GM18507 (cell line): ENCODE measurements at regions not wholly inside any gene's neighbourhood (a gene's known extent, or its start where the extent isn't known, plus 50 kb on each side); places are given as distances from the start of the nearest gene placed in this dataset.

ENCODE experiments used
- DNase-seq: peaks from one replicate; pipeline ENCODE4 v3.0.0; 2011; ENCODE audit warnings: low read depth; ENCODE audit not compliant: insufficient read length; ENCODE audit errors: extremely low spot score
- FAIRE-seq: peaks from 2 replicates; lab custom pipeline; 2011; peaks lifted over from hg19 to GRCh38; lab: Jason Lieb, UNC

- no peak for FAIRE-seq
- DNase-seq, result no peak
Measured at GRCh38 chr16:51039638-51040331, 111.3 kb downstream of the SALL1 start.

- FAIRE-seq, result no peak
- DNase-seq, result no peak
Measured at GRCh38 chr16:51035711-51036110, 115.4 kb downstream of the SALL1 start.

GRCh38 chr16:51035110-51035498, 116.0 kb downstream of the SALL1 start:
- DNase-seq (no peak), FAIRE-seq (no peak)

GRCh38 chr16:51034481-51035109, 116.5 kb downstream of the SALL1 start:
- FAIRE-seq (no peak), DNase-seq (no peak)

- FAIRE-seq, result no peak
- DNase-seq, result no peak
Measured at GRCh38 chr16:51031598-51031997, 119.5 kb downstream of the SALL1 start.

GRCh38 chr16:51030516-51030915, 120.6 kb downstream of the SALL1 start:
- no peak for DNase-seq
- no peak for FAIRE-seq

- DNase-seq (no peak), FAIRE-seq (no peak)
Measured at GRCh38 chr16:51025588-51026290, 125.3 kb downstream of the SALL1 start.

- DNase-seq (no peak), FAIRE-seq (no peak)
Measured at GRCh38 chr16:51024703-51025102, 126.4 kb downstream of the SALL1 start.

- FAIRE-seq (no peak), DNase-seq (no peak)
Measured at GRCh38 chr16:51022955-51023354, 128.1 kb downstream of the SALL1 start.

GRCh38 chr16:51019617-51020016, 131.5 kb downstream of the SALL1 start:
- DNase-seq, result no peak
- no peak for FAIRE-seq

GRCh38 chr16:51017969-51018368, 133.1 kb downstream of the SALL1 start:
- no peak for DNase-seq

GRCh38 chr16:51012396-51012795, 138.7 kb downstream of the SALL1 start:
- DNase-seq (no peak), FAIRE-seq (no peak)

More at GRCh38 chr16:51017969-51018368, 133.1 kb downstream of the SALL1 start:
- FAIRE-seq, result no peak

- DNase-seq (no peak), FAIRE-seq (no peak)
Measured at GRCh38 chr16:51010817-51011216, 140.3 kb downstream of the SALL1 start.

- DNase-seq (no peak), FAIRE-seq (no peak)
Measured at GRCh38 chr16:51009813-51010212, 141.3 kb downstream of the SALL1 start.

- DNase-seq (no peak), FAIRE-seq (no peak)
Measured at GRCh38 chr16:51009359-51009758, 141.7 kb downstream of the SALL1 start.

- DNase-seq, result no peak
- no peak for FAIRE-seq
Measured at GRCh38 chr16:51008607-51009006, 142.5 kb downstream of the SALL1 start.

- DNase-seq (no peak), FAIRE-seq (no peak)
Measured at GRCh38 chr16:51008037-51008436, 143.0 kb downstream of the SALL1 start.

GRCh38 chr16:51003850-51004566, 147.1 kb downstream of the SALL1 start:
- FAIRE-seq (no peak), DNase-seq (no peak)

GRCh38 chr16:51002881-51003490, 148.1 kb downstream of the SALL1 start:
- FAIRE-seq, result no peak

GRCh38 chr16:50999181-50999580, 151.9 kb downstream of the SALL1 start:
- DNase-seq, result no peak
- no peak for FAIRE-seq

More at GRCh38 chr16:51002881-51003490, 148.1 kb downstream of the SALL1 start:
- DNase-seq, result no peak
